Endodermal cell (in vitro differentiated cells): ENCODE measurements at regions not wholly inside any gene's neighbourhood (a gene's known extent, or its start where the extent isn't known, plus 50 kb on each side); places are given as distances from the start of the nearest gene placed in this dataset.

Experiments
- DNase-seq: peaks from one replicate; pipeline ENCODE4 v3.0.0-alpha.2; 2017
- H3K27ac ChIP-seq: 2 replicates; pipeline ENCODE4 v1.5.1; 2013; ENCODE audit warnings: mild to moderate bottlenecking, low read depth, low read length, moderate library complexity
- H3K27me3 ChIP-seq: 2 replicates; pipeline ENCODE4 v1.6.1; 2013; ENCODE audit warnings: mild to moderate bottlenecking, low read length, moderate library complexity; ENCODE audit not compliant: insufficient read depth, control insufficient read depth, poor library complexity, severe bottlenecking
- H3K36me3 ChIP-seq: 2 replicates; pipeline ENCODE4 v1.7.0; 2013; ENCODE audit warnings: mild to moderate bottlenecking, low read length, moderate library complexity; ENCODE audit not compliant: control insufficient read depth, insufficient read depth
- H3K4me1 ChIP-seq: one replicate; pipeline ENCODE4 v1.7.0; 2013; ENCODE audit warnings: low read length; ENCODE audit not compliant: control insufficient read depth, insufficient read depth
- H3K4me3 ChIP-seq: 2 replicates; pipeline ENCODE4 v1.5.1; 2013; ENCODE audit warnings: mild to moderate bottlenecking, low read length, moderate library complexity
- H3K9ac ChIP-seq: 2 replicates; pipeline ENCODE4 v1.6.1; 2013; ENCODE audit warnings: mild to moderate bottlenecking, low read length, moderate library complexity; ENCODE audit not compliant: poor library complexity, severe bottlenecking; ENCODE audit errors: extremely low read depth
- H3K9me3 ChIP-seq: 2 replicates; pipeline ENCODE4 v1.6.1; 2013; ENCODE audit warnings: mild to moderate bottlenecking, low read length, moderate library complexity; ENCODE audit not compliant: control insufficient read depth
- H3K27ac Mint-ChIP-seq: 2 replicates; pipeline ENCODE4 v1.8.0; 2020; ENCODE audit warnings: mixed read lengths
- H3K27me3 Mint-ChIP-seq: 2 replicates; pipeline ENCODE4 v1.8.0; 2021; ENCODE audit warnings: mild to moderate bottlenecking, mixed read lengths; ENCODE audit not compliant: insufficient read depth
- H3K36me3 Mint-ChIP-seq: 2 replicates; pipeline ENCODE4 v1.8.0; 2020; ENCODE audit warnings: low read depth, mixed read lengths
- H3K4me1 Mint-ChIP-seq: 2 replicates; pipeline ENCODE4 v1.8.0; 2020; ENCODE audit warnings: mixed read lengths
- H3K4me3 Mint-ChIP-seq: 2 replicates; pipeline ENCODE4 v1.8.0; 2020; ENCODE audit warnings: mild to moderate bottlenecking, moderate library complexity, mixed read lengths
- H3K9me3 Mint-ChIP-seq: 2 replicates; pipeline ENCODE4 v1.8.0; 2020; ENCODE audit warnings: mild to moderate bottlenecking, mixed read lengths
- WGBS, 2 experiments: methylation state at CpG; one replicate each; pipeline versions ENCODE4 v1.1.5 to v1.1.7; 2013; ENCODE audit warnings: missing lambda C conversion rate in 2 of 2, mixed read lengths in 1 of 2; ENCODE audit not compliant: insufficient coverage in 1 of 2, insufficient read length in 1 of 2; 5-methylcytosine and 5-hydroxymethylcytosine counted together
- TF ChIP-seq, protein P1 (sequence below): fragments of 200-600 bp; sonication (generic); conservative IDR thresholded peaks from 2 replicates; pipeline ENCODE4 v1.5.0; 2021; ENCODE audit warnings: antibody characterized with exemption, mild to moderate bottlenecking

DNA sequence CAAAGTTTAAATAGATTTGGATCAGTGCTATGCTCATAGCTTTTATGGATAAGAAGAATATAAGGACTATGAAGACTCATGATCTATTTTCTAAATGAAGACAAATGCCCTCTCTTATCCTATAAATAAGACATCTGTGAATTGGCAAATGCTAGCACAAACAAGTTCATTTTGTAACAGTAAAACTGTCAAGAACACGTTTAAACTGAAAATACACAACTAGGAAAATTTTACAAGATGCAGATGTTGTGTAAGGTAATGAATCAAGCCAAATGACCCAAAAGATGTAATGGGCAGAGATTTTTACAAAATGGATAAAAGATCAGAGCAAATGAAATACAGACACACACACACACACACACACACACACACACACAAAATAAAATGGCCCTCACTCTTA, 180.5 kb downstream of the MOXD1 start:
- 89% methylated on average over 1 of the region's 1 CpG; no CpG with 5 or more reads in 1 of the 2 experiments for WGBS, 2 experiments
- H3K27me3 ChIP-seq: no peaks in the 10 kb centered on the region

DNA sequence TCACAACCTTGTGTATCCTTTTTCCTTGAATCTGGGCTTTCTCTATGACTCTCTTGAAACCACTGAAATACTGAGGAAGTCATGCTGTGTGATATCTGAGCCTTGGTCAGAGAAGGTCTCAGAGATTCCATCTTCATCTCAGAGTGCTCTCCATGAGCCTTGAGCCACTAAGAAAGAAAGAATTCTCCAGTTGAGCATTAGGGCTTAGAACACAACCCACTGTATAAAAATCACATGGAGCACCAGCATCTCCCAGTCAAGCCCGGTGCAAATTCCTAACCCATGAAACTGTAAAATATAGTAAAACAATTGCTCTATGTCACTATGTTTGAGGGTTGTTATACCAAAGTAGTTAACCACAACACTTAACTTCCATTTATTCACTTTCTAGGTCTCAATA, 181.4 kb downstream of the MOXD1 start:
- Mint-ChIP-seq H3K4me1 (no peaks in the 10 kb centered on the region), H3K27ac (no peak overlapping the region), H3K4me3 (no peak overlapping the region), H3K9me3 (peaks cover 3% of the 10 kb centered on the region), H3K27me3 (peaks cover 2% of the 10 kb centered on the region), H3K36me3 (no peaks in the 10 kb centered on the region)
- H3K4me1 ChIP-seq: no peaks in the 10 kb centered on the region
- H3K36me3 ChIP-seq: no peaks in the 10 kb centered on the region
- peaks cover 2% of the 10 kb centered on the region for H3K9me3 ChIP-seq
- no peak for DNase-seq
- whole genome bisulfite sequencing, 2 experiments: 100% methylated on average over 1 of the region's 1 CpG; no CpG with 5 or more reads in 1 of the 2 experiments
- H3K27me3 ChIP-seq: no peaks in the 10 kb centered on the region
- H3K27ac ChIP-seq: no peak overlapping the region
- H3K9ac ChIP-seq: no peak overlapping the region
- TF ChIP-seq, protein P1, sequence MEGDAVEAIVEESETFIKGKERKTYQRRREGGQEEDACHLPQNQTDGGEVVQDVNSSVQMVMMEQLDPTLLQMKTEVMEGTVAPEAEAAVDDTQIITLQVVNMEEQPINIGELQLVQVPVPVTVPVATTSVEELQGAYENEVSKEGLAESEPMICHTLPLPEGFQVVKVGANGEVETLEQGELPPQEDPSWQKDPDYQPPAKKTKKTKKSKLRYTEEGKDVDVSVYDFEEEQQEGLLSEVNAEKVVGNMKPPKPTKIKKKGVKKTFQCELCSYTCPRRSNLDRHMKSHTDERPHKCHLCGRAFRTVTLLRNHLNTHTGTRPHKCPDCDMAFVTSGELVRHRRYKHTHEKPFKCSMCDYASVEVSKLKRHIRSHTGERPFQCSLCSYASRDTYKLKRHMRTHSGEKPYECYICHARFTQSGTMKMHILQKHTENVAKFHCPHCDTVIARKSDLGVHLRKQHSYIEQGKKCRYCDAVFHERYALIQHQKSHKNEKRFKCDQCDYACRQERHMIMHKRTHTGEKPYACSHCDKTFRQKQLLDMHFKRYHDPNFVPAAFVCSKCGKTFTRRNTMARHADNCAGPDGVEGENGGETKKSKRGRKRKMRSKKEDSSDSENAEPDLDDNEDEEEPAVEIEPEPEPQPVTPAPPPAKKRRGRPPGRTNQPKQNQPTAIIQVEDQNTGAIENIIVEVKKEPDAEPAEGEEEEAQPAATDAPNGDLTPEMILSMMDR: no peak
- H3K4me3 ChIP-seq: no peak overlapping the region

More for the DNA sequence above, 180.5 kb downstream of the MOXD1 start:
- Mint-ChIP-seq H3K27me3 (no peaks in the 10 kb centered on the region), H3K4me1 (no peaks in the 10 kb centered on the region), H3K4me3 (no peak overlapping the region), H3K9me3 (peaks cover 12% of the 10 kb centered on the region), H3K36me3 (no peaks in the 10 kb centered on the region), H3K27ac (no peak overlapping the region)
- H3K9ac ChIP-seq: no peak overlapping the region
- no peak overlapping the region for H3K27ac ChIP-seq
- DNase-seq: no peak
- no peak overlapping the region for H3K4me3 ChIP-seq
- H3K36me3 ChIP-seq: no peaks in the 10 kb centered on the region
- H3K4me1 ChIP-seq: no peaks in the 10 kb centered on the region
- peaks cover 8% of the 10 kb centered on the region for H3K9me3 ChIP-seq
- TF ChIP-seq, protein P1: no peak

DNA sequence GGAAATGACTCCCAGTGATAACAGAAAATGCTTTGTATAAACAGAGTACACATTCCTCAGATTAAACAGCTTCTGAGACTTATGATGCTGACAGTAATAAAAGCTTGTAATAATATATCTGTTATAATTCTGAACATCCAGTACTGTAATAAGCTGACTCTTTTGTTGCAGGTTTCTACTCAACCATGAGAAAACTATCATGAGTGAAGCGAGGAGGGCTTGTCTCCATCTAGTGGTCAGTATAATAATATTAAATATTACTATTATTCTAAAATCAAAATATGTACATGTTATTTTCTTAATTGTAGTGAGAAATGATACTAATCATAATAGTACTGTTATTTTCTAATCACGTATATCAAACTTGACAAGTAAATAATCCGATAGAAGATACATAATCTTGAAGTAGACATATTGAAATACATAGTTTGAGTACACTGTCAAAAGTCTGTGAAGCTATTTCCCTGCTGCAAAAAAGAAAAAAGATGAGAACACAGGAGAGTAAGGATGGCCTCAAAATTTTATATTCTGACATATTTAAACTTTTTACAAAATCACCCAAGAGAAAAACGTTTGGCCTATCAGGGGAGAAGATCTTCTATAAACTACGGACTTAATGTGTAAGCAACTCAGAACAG, 183.1 kb downstream of the MOXD1 start:
- Histone ChIP-seq H3K9ac (no peak overlapping the region), H3K4me1 (no peaks in the 10 kb centered on the region), H3K36me3 (no peaks in the 10 kb centered on the region), H3K9me3 (no peaks in the 10 kb centered on the region), H3K4me3 (no peak overlapping the region), H3K27me3 (no peaks in the 10 kb centered on the region), H3K27ac (no peak overlapping the region)
- Mint-ChIP-seq H3K36me3 (no peaks in the 10 kb centered on the region), H3K4me3 (no peak overlapping the region), H3K27ac (no peak overlapping the region), H3K4me1 (no peaks in the 10 kb centered on the region), H3K27me3 (peaks cover 2% of the 10 kb centered on the region), H3K9me3 (no peaks in the 10 kb centered on the region)
- 78 to 80% methylated on average over 2 of the region's 5 CpGs for WGBS, 2 experiments
- TF ChIP-seq, protein P1: peak; percentile 79
- no peak for DNase-seq
